Type B pancreatic cell (in vitro differentiated cells): ENCODE measurements at regions not wholly inside any gene's neighbourhood (a gene's known extent, or its start where the extent isn't known, plus 50 kb on each side); places are given as distances from the start of the nearest gene placed in this dataset.

Source experiments
- DNase-seq: peaks from one replicate; pipeline ENCODE4 v3.0.0; 2021; ENCODE audit warnings: mixed read lengths; ENCODE audit not compliant: unreplicated experiment; ENCODE audit errors: extremely low spot score
- H3K27ac Mint-ChIP-seq: 2 replicates; pipeline ENCODE4 v1.8.0; 2021; ENCODE audit warnings: mild to moderate bottlenecking, mixed read lengths
- H3K27me3 Mint-ChIP-seq: 2 replicates; pipeline ENCODE4 v1.8.0; 2021; ENCODE audit warnings: mixed read lengths
- H3K36me3 Mint-ChIP-seq: 2 replicates; pipeline ENCODE4 v1.8.0; 2021; ENCODE audit warnings: mixed read lengths
- H3K4me1 Mint-ChIP-seq: one replicate; pipeline ENCODE4 v1.8.0; 2021; ENCODE audit warnings: mixed read lengths; ENCODE audit not compliant: unreplicated experiment
- H3K4me3 Mint-ChIP-seq: 2 replicates; pipeline ENCODE4 v1.8.0; 2021; ENCODE audit warnings: mild to moderate bottlenecking, mixed read lengths
- H3K9me3 Mint-ChIP-seq: 2 replicates; pipeline ENCODE4 v1.8.0; 2021; ENCODE audit warnings: mixed read lengths
- CTCF ChIP-seq: fragments of 200-600 bp; sonication (generic); conservative IDR thresholded peaks from 2 replicates; pipeline ENCODE4 v1.5.0; 2021; ENCODE audit warnings: antibody characterized with exemption, mild to moderate bottlenecking

GRCh38 chr11:101668236-101668635 is 84.4 kb upstream of the TRPC6 start:
- Mint-ChIP-seq H3K9me3 (no peaks in the 10 kb centered on the region), H3K27ac (no peak overlapping the region), H3K4me3 (no peak overlapping the region), H3K4me1 (no peaks in the 10 kb centered on the region), H3K27me3 (peaks cover 22% of the 10 kb centered on the region), H3K36me3 (no peaks in the 10 kb centered on the region)
- DNase-seq = no peak
- no peak for TF ChIP-seq CTCF

GRCh38 chr11:101666916-101667315 is 83.1 kb upstream of the TRPC6 start:
- no peak for DNase-seq
- Mint-ChIP-seq H3K9me3 (no peaks in the 10 kb centered on the region), H3K27ac (no peak overlapping the region), H3K4me3 (no peak overlapping the region), H3K27me3 (peaks cover 22% of the 10 kb centered on the region), H3K4me1 (no peaks in the 10 kb centered on the region), H3K36me3 (no peaks in the 10 kb centered on the region)
- TF ChIP-seq CTCF = no peak

- no peaks in the 10 kb centered on the region for H3K27me3 Mint-ChIP-seq
These were observed 77.8 kb upstream of the TRPC6 start for GRCh38 chr11:101661559-101661958.

More at GRCh38 chr11:101661559-101661958, 77.8 kb upstream of the TRPC6 start:
- TF ChIP-seq CTCF = no peak
- DNase-seq = no peak
- no peaks in the 10 kb centered on the region for H3K36me3 Mint-ChIP-seq
- H3K27ac Mint-ChIP-seq = no peak overlapping the region
- no peaks in the 10 kb centered on the region for H3K4me1 Mint-ChIP-seq
- H3K4me3 Mint-ChIP-seq = no peak overlapping the region
- H3K9me3 Mint-ChIP-seq = no peaks in the 10 kb centered on the region
